HG03135 (cell line): ENCODE measurements at regions not wholly inside any gene's neighbourhood (a gene's known extent, or its start where the extent isn't known, plus 50 kb on each side); places are given as distances from the start of the nearest gene placed in this dataset.
"Not testable (repeated sequence)": the region's sequence is repeated elsewhere in the genome, so short reads cannot be mapped to it uniquely, and the experiment has no call there.

Source experiments
- ATAC-seq: cut with Tn5 transposase; IDR thresholded peaks from one replicate; pipeline ENCODE4 v1.9.1; 2021; ENCODE audit warnings: mild to moderate bottlenecking, moderate library complexity; ENCODE audit not compliant: unreplicated experiment

DNA sequence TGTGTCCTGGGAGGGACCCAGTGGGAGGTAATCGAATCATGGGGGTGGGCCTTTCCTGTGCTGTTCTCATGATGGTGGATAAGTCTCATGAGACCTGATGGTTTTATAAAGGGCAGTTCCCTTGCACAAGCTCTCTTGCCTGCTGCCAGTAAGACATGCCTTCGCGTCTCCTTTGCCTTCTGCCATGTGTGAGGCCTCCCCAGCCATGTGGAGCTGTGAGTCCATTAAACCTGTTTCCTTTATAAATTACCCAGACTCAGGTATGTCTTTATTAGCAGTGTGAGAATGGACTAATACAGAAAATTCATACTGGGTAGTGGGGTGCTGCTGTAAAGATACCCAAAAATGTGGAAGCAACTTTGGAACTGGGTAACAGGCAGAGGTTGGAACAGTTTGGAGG lies 300.0 kb upstream of the ZFP42 start:
- not testable (repeated sequence) for ATAC-seq

DNA sequence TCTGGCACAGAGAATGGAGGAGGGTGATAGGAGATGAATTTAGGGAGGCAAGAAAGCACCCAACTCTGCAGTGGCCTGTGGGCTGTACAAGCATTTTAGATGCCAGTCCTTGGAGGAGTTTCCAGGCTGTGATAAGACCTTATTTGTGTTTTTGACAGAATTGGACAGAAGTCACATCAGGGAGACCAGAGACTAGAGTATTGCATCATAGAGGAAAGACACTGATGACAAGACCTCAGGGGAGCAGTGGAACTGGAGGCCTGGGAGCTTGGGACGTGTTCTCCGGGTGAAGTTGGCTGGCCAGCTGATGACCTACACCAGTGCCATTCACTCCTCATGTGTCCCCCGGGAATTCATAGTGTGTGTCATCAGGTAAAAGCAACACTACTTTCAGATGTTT lies 284.0 kb upstream of the ZFP42 start:
- no peak for ATAC-seq

DNA sequence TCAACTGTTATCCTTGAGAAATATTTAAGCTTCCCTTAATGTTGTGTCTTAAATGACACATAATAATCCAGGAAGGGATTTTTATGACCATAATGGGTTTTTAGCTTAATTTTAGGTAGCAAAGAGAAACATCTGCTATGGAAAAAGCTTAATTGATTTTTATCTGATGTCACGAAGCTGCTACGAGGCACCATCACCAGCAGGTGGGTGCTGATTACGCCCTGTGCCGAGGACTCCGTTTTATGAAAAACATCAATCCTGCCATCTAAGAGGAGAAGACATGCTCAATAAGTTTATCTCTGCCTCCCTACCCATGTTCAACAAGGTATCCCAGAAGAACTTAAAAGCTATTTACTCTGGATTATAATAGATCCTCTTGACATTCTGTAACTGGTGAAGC lies 280.6 kb upstream of the ZFP42 start:
- ATAC-seq = no peak

DNA sequence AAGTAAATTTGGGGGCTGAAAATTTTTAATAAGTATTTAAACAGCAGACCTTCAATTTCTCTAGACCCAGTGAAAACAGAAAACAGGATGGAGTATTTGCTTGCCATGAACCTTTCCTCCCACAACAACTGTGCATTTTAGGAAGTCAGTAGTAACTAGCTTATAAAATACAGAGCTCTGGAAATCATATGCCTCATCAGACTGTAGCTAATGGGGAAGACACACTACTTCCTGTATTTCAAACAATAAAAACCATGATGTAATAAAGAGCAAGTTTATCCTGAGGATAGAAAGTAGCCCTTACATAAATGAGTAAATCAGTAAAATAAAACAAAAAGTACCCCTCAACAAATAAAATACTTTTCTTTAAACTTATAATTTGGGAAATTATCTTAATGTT lies 280.1 kb upstream of the ZFP42 start:
- no peak for ATAC-seq

DNA sequence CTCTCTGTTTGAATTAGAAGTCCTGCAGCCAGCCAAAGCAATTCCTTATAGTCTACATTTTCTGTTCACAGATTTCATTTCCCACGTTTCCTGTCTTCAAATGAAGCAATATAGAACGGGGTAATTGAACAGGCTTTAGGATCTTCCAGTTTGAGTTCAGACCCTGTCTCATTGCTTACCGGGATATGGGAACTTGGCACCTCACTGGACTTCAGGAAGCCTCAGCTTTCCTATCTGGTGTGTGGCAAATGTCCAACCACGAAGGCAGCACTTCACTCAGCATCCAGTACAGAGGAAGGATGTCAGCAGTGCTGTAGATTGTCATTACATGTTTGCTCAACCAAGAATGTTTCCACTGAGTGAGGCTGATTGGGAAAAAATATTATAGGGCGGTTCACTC lies 271.1 kb upstream of the ZFP42 start:
- ATAC-seq = no peak

DNA sequence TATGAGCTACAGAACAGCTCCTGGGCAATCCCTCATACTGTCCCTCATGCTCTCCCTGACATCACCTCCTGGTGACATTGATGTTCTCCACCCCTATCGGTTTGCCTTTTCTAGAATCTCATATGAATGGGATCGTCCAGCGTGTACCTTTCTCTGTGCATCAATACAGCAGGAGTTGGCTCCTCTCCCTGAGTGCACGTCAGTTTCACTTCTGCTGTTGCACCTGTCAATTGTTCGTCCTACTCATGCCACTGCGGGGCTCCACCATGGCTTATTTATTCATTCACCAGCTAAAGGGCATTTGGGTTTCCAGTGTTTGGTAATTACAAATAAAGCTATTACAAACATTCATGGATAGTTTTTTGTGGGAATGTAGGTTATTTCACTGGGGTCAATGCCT lies 269.1 kb upstream of the ZFP42 start:
- no peak for ATAC-seq

DNA sequence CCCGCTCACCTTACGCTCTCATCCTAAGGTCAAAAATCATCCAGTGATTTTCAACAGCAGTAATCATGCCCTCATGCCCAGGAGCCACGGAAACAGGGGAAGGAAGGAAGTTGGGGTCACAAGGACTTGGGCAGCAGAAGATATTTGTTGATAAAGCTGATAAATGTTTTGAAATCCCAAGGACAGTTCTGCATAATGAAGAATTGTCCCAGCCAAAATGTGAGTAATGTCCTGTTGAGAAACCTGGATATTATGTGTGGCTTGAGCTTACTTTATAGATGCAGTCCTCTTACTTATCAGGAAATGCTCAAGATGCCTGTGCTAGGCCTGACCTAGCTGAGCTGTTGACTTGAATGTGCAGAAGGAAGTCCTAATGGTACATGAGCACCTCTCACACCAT lies 263.0 kb upstream of the ZFP42 start:
- no peak for ATAC-seq

DNA sequence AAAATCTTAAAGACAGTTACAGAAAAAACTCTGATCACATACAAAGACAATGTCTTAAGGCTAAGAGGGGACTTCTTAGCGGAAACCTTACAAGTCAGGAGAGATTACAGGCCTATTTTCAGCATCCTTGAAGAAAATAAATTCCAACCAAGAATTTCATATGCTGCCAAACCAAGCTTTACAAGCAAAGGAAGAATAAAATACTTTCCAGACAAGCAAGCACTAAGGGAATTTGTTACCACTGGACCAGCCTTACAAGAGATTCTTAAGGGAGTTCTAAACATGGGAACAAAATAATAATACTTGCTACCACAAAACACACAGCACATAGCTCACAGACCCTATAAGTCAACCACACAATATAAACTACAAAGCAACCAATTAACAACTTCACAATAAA lies 255.8 kb upstream of the ZFP42 start:
- ATAC-seq = no peak

DNA sequence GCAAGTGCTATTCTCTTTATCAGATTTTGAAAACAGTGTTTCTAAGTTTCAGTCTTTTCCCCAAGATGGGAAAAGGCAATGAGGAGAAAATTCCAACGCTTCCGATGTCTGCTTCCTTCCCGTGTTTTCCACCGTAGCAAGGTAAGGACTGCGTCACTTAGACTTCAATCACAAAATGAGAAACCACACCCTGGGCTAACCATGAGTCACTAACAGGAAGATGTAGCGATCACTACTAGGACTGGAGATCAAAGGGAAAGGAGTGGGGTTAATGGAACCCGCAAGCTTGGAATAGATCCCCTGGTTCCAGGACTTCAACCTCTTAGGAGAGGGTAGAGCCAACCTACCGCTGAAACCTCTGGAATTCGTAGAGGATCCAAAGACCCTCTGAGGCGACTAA lies 250.7 kb upstream of the ZFP42 start:
- ATAC-seq = no peak

DNA sequence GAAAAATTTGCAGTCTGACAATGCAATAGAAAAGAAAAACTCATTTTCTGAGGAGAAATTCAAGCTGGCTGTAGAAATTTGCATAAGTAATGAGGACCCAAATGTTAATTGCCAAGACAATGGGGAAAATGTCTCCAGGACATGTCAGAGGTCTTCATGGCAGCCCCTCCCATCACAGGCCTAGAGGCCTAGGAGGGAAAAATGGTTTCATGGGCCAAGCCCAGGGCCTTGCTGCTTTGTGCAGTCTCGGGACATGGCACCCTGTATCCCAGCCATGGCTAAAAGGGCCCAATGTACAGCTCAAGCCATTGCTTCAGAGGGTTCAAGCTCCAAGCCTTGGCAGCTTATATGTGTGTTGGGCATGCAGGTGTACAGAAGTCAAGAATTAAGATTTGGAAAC lies 244.9 kb upstream of the ZFP42 start:
- ATAC-seq = not testable (repeated sequence)

DNA sequence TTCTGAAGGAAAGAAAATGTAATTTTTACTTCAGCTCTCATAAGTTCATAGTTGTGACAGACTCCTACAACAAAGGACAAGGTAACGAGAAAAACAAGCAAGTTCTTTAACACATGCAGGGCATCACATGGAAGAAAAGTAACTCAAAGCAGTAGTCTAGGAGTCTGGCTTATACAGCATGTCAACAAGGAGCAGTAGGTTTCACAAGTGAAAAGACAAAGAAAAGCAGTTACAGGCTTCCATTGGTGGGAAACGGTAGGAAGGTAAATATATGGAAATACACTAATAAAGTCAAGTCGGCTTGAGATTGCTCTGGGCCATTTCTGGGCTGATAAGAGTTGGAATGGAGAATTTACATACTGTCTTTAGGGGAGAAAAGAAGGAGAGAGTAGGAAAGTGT lies 228.4 kb upstream of the ZFP42 start:
- ATAC-seq = no peak

DNA sequence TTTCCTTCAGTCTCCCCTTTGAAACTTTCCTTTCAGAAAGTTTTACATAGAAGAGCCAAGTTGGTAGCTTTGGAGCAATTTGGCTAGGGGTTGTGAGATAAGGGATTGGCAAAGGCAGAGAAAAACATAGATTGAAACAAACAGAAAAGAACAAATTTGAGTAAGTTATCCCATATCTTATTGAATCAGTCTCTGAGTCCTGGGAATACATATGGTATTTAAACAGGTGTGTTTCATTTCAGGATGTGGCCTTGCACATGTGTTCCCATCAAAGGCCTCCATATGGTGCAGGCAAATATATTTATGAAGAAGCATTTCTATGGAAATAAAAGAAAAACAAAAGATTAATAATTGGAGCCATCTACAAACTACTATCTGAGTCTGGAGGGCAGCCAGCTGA lies 227.9 kb upstream of the ZFP42 start:
- ATAC-seq = no peak

DNA sequence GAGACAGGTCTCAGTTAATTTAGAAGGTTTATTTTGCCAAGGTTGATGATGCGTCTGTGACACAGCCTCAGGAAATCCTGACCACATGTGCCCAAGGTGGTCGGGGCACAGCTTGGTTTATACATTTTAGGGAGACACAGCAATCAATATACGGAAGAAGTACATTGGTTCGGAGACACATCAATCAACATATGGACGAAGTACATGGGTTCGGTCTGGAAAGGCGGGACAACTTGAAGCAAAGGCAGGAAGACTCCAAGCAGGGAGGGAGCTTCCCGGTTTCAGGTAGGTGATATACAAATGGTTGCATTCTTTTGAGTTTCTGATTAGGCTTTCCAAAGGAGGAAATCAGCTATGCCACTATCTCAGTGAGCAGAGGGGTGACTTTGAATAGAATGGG lies 225.2 kb upstream of the ZFP42 start:
- ATAC-seq = no peak

DNA sequence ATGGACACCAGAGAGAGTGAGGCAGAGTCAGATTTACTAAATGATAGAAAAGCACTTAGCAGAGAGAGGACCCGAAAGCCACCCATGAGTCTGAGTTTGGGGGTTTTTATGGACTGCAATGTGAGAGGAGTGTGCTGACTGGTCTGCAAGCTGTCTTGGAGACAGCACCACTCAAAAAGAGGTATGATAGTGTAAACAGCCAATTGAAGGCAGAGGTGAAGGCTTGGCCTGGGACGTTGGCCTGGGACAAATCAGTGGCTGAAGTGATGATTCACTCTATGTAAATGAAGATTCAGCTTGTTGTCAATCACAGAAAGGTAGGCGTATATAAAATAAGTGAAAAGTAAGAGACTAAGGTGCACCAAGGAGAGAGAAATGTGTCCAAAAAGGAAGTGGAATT lies 217.6 kb upstream of the ZFP42 start:
- ATAC-seq = no peak

DNA sequence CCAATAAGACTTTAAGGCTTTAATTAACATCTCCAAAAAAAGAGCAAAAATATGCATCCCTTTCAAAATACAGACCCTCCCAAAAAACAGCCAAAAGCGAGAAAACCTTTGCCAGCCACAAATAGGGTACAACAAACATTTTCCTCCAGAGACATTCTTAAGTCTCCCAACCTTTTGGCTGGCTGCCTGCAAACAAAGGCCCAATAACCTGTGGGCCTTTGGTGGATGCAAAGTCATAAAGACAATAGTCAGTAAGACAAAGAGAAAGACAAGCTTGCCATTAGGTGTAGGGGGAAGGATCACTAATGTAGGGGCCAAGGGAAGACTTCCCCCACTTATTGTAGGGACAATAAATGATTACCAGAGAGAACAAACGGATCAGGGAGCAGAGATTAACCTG lies 215.5 kb upstream of the ZFP42 start:
- ATAC-seq = no peak

DNA sequence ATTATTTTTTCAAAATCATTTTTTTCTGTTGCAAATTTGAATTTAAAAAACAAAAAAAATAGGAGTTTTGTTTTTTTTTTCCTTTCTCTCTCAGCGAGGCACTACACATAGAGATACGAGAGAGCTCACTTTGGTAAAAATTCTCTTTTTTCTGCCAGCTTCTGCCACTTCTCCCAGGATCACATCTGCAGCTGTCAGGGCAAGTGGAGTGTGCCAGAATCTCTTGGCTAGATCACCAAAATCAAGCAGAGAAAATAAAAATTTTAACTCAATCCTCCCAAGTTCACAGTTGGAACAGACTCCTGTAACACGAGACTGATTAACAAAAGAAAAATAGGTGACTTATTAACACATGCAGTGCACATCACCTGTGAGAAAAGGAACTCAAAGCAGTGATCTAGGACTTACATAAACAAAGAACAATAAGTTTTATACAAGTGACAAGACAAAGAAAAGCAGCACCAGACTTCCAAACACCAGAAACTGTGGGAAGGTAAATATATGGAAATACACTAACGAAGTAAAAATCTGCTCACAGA lies 213.2 kb upstream of the ZFP42 start:
- no peak for ATAC-seq

DNA sequence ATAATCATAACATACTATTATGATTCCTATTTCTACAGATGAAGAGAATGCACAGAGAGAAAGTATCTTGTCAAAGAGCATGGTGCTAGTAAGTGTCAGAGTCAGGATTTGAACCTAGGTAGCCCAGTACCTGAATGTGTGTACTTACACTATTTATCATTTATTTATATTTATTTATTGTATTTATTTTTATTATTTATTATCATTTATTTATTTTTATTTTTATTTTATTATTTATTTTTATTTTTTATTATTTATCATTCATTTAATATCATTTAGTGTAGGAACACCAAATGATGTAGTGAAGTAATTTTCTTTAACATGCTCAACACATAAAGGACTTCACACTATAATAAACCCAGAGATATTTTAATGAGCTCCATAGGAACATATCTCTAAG lies 209.4 kb upstream of the ZFP42 start:
- no peak for ATAC-seq

DNA sequence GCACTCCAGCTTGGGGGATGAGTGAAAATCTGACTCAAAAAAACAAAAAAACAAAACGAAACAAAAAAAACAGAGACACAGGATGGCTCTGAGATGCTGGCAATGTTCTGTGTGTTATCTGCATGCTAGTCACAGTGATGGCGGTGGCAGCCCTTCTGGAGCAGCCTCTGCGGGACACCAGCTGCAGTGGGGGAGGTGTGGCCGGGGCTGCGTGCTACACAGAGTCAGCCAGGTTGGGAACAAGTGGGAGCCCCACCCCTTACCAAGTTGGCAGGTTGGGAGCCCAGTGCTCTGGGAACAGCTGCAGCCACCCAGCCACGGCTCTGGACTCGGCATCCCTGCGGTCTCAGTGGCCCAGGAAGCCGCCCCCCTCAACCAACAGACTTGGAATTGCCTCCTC lies 206.5 kb upstream of the ZFP42 start:
- ATAC-seq = no peak

DNA sequence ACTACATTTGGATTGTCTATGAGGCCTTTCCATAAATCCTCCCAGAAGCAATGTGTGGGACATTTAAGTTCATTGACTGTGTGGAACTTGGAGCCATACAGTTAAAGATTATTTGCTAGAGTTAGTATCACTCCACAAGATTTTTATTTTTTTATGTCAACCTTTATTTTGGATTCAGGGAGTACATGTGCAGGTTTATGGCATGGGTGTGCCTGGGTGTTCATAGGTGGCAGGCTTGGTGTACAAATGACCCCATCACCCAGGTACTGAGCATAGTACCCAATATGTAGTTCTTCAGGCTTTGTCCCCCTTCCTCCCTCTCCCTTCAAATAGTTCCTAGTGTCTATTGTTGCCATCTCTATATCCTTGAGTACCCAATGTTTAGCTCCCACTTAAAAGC lies 199.8 kb upstream of the ZFP42 start:
- no peak for ATAC-seq

DNA sequence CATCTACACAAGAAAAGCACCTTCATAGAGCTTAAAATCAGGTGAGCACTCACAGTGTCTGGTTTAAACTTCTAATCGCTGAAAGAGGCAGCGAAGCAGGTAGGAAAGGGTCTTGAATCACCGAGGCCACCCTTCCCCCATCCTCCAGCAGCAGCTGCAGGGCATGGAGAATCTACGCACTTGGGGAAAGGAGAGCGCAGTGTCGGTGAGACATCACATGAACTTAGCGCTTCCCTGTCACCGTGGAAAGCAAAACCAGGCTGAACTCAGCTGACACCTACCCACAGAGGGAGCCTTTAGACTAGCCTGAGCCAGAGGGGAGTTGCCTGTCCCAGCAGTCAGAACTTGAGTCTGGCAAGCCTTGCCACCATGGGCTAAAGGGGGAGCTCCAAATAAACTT lies 197.2 kb upstream of the ZFP42 start:
- no peak for ATAC-seq

DNA sequence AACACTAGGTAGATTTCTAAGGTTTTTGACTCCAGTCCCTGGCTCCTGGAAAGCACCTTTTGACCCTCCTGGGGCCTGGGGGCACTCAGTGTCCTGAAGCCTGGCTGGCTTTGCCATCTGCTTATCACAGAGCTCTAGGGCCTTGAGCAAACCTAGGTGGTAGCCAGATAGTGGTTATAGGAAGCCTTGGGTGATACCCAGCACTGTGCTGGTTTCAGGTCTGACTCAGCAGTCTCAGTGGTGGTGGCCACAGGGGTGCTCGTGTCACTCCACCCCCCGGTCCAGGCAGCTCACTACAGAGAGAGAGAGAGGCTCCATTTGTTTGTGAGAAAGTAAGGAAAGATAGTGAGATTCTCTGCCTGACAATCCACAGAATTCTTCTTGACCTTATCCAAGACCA lies 195.8 kb upstream of the ZFP42 start:
- ATAC-seq = no peak

DNA sequence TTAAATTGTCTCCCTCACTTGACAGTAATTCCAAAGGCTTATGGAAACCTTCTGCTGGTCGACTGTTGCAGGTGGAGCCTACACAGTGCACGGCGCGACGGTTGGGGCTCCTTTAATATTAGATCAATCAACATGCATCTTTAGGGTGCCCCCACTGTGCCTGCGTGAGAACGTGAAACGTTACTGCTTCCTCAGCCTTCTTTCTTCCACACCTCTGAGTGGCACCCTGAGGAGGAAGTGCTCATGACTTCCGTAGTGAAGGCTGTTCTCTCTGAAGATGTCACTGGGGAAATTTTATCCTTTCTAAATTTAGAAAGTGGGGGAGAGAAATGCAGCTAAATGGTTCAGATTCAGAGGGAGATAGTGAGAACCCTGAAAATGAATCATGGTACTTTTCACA lies 184.0 kb upstream of the ZFP42 start:
- no peak for ATAC-seq

DNA sequence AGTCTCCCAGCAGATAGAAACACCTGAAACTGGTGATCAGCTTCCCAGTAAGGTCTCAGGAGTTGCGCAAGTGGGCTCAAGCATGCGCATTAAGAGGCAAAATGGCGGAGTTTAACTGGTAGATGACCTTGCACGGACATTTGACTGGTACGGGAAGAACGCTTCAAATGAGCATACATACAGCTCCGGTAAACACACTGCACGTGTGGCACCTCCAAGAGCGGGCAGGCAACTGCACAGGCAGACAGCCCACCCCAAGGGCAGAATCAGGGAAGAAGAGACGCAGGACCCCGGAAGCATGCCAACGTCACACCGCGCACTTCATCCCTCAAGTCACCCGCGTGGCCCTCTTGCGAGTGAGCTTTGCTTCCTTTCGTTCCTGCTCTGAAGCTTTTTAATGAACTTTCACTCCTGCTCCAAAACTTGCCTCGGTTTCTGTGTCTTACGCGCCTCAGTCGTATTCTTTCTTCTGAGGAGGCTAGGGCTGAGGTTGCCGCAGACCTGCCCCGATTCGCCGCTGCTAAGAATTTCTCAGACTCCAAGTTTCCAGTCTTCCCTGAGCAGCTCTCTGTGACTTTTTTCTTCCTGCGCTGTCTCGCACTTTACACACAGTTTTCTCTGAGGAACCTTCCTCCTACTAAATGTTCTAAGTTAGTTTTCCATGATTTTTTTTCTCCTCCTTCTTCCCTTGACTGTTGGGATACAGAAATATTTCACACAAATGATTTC lies 180.7 kb upstream of the ZFP42 start:
- no peak for ATAC-seq
